Loucy (cell line): ENCODE measurements at regions not wholly inside any gene's neighbourhood (a gene's known extent, or its start where the extent isn't known, plus 50 kb on each side); places are given as distances from the start of the nearest gene placed in this dataset.

ENCODE experiments used
- H2AFZ ChIP-seq: fragments of 200-600 bp; sonication (generic); 2 replicates; pipeline ENCODE4 v1.6.0; 2016; ENCODE audit warnings: antibody characterized with exemption, mild to moderate bottlenecking, low read length, moderate library complexity
- H3F3A ChIP-seq: fragments of 200-600 bp; 2 replicates; pipeline ENCODE4 v1.6.0; 2016; ENCODE audit warnings: antibody characterized with exemption, low read depth, mild to moderate bottlenecking
- H3K27me3 ChIP-seq: fragments of 200-600 bp; sonication (generic); 2 replicates; pipeline ENCODE4 v1.6.1; 2014; ENCODE audit warnings: low read length, mild to moderate bottlenecking; ENCODE audit not compliant: insufficient read depth, poor library complexity, severe bottlenecking
- H3K36me3 ChIP-seq: fragments of 200-600 bp; sonication (generic); 2 replicates; pipeline ENCODE4 v1.6.1; 2016; ENCODE audit warnings: low read length; ENCODE audit not compliant: insufficient read depth
- H3K4me1 ChIP-seq: fragments of 200-600 bp; sonication (generic); 2 replicates; pipeline ENCODE4 v1.5.1; 2014; ENCODE audit warnings: low read length, mild to moderate bottlenecking; ENCODE audit not compliant: insufficient read depth, poor library complexity, severe bottlenecking
- H3K4me2 ChIP-seq: fragments of 200-600 bp; sonication (generic); 2 replicates; pipeline ENCODE4 v1.6.0; 2014; ENCODE audit warnings: antibody characterized with exemption, low read length, low read depth, mild to moderate bottlenecking; ENCODE audit not compliant: poor library complexity, severe bottlenecking
- H3K4me3 ChIP-seq: fragments of 200-600 bp; sonication (generic); 2 replicates; pipeline ENCODE4 v1.5.1; 2014; ENCODE audit warnings: low read length, mild to moderate bottlenecking, mixed read lengths; ENCODE audit not compliant: poor library complexity, severe bottlenecking
- H3K79me2 ChIP-seq: fragments of 200-600 bp; sonication (generic); 2 replicates; pipeline ENCODE4 v1.6.1; 2014; ENCODE audit warnings: low read length; ENCODE audit not compliant: insufficient read depth
- H3K9ac ChIP-seq: fragments of 200-600 bp; sonication (generic); 2 replicates; pipeline ENCODE4 v1.6.0; 2014; ENCODE audit warnings: mild to moderate bottlenecking, low read depth, low read length, moderate library complexity; ENCODE audit not compliant: poor library complexity, severe bottlenecking
- H3K9me2 ChIP-seq: fragments of 200-600 bp; sonication (generic); replicated peaks from 2 replicates; pipeline ENCODE4 v1.6.1; 2016; ENCODE audit warnings: low read depth, low read length, mixed read lengths
- H3K9me3 ChIP-seq: fragments of 200-600 bp; sonication (generic); 2 replicates; pipeline ENCODE4 v1.6.1; 2014; ENCODE audit warnings: mild to moderate bottlenecking, antibody characterized with exemption, low read length, low read depth; ENCODE audit not compliant: insufficient read depth
- H4K20me1 ChIP-seq: fragments of 200-600 bp; sonication (generic); 2 replicates; pipeline ENCODE4 v1.6.0; 2014; ENCODE audit warnings: antibody characterized with exemption, low read length, mild to moderate bottlenecking; ENCODE audit not compliant: insufficient read depth, poor library complexity, severe bottlenecking
- CTCF ChIP-seq: fragments of 200-600 bp; sonication (generic); conservative IDR thresholded peaks from 2 replicates; pipeline ENCODE4 v1.5.1; 2014; ENCODE audit warnings: mild to moderate bottlenecking, antibody characterized with exemption, low read length
- EZH2phosphoT487 ChIP-seq: fragments of 200-600 bp; IDR thresholded peaks from 2 replicates; pipeline ENCODE4 v1.6.1; 2018; ENCODE audit warnings: antibody characterized with exemption, mild to moderate bottlenecking, moderate library complexity, borderline replicate concordance

- no peaks in the 10 kb centered on the region for H3F3A ChIP-seq
- no peaks in the 10 kb centered on the region for H3K9me3 ChIP-seq
- H3K36me3 ChIP-seq, result no peaks in the 10 kb centered on the region
- no peak for TF ChIP-seq CTCF
- no peak for TF ChIP-seq EZH2phosphoT487
- H3K4me3 ChIP-seq, result no peak overlapping the region
- H3K4me2 ChIP-seq, result no peak overlapping the region
- H3K79me2 ChIP-seq, result no peaks in the 10 kb centered on the region
- no peaks in the 10 kb centered on the region for H4K20me1 ChIP-seq
- H3K9me2 ChIP-seq, result no peaks in the 10 kb centered on the region
- no peaks in the 10 kb centered on the region for H3K27me3 ChIP-seq
- no peak overlapping the region for H3K9ac ChIP-seq
- H2AFZ ChIP-seq, result no peak overlapping the region
- peaks cover 11% of the 10 kb centered on the region for H3K4me1 ChIP-seq
Measured at GRCh38 chr14:100416081-100416680, 93.0 kb downstream of the SLC25A47 start.

- no peaks in the 10 kb centered on the region for H4K20me1 ChIP-seq
- H3K4me3 ChIP-seq, result no peak overlapping the region
- no peak for TF ChIP-seq EZH2phosphoT487
- TF ChIP-seq CTCF, result no peak; the same call in 1 of the 2 replicates
- no peak overlapping the region for H3K4me2 ChIP-seq
- H3K9me3 ChIP-seq, result no peaks in the 10 kb centered on the region
- H3K9me2 ChIP-seq, result no peaks in the 10 kb centered on the region
- no peaks in the 10 kb centered on the region for H3K79me2 ChIP-seq
- no peaks in the 10 kb centered on the region for H3F3A ChIP-seq
- H3K27me3 ChIP-seq, result no peaks in the 10 kb centered on the region
- no peak overlapping the region for H2AFZ ChIP-seq
- H3K36me3 ChIP-seq, result no peaks in the 10 kb centered on the region
- peaks cover 12% of the 10 kb centered on the region for H3K4me1 ChIP-seq
- H3K9ac ChIP-seq, result no peak overlapping the region
Measured at GRCh38 chr14:100416921-100417860, 94.1 kb downstream of the SLC25A47 start.

- H3K9me2 ChIP-seq, result no peaks in the 10 kb centered on the region
- no peaks in the 10 kb centered on the region for H3K79me2 ChIP-seq
- H3K27me3 ChIP-seq, result no peaks in the 10 kb centered on the region
- no peak overlapping the region for H2AFZ ChIP-seq
- H3K9me3 ChIP-seq, result no peaks in the 10 kb centered on the region
- TF ChIP-seq CTCF, result peak; percentile 45
- no peak for TF ChIP-seq EZH2phosphoT487
- H3K4me3 ChIP-seq, result no peak overlapping the region
- no peak overlapping the region for H3K9ac ChIP-seq
- no peaks in the 10 kb centered on the region for H3F3A ChIP-seq
- no peaks in the 10 kb centered on the region for H3K36me3 ChIP-seq
- H3K4me1 ChIP-seq, result peaks cover 26% of the 10 kb centered on the region
- no peaks in the 10 kb centered on the region for H4K20me1 ChIP-seq
- no peak overlapping the region for H3K4me2 ChIP-seq
Measured at GRCh38 chr14:100419856-100420255, 96.7 kb downstream of the SLC25A47 start.
